Mammary epithelial cell (primary cell): ENCODE measurements at regions not wholly inside any gene's neighbourhood (a gene's known extent, or its start where the extent isn't known, plus 50 kb on each side); places are given as distances from the start of the nearest gene placed in this dataset.
"Not testable (repeated sequence)": the region's sequence is repeated elsewhere in the genome, so short reads cannot be mapped to it uniquely, and the experiment has no call there.

Experiments used
- CTCF ChIP-seq, 2 donors: IDR thresholded peaks in 1 of 2; conservative IDR thresholded peaks in 1 of 2; 2 replicates each; pipeline ENCODE4 v1.5.1; 2011 to 2012; ENCODE audit warnings: inconsistent platforms in 2 of 2, low read length in 2 of 2, mild to moderate bottlenecking in 2 of 2, control low read depth in 1 of 2, low read depth in 1 of 2; ENCODE audit not compliant: insufficient read depth in 1 of 2; ENCODE audit errors: extremely low read depth in 1 of 2
- EZH2 ChIP-seq: IDR thresholded peaks from 2 replicates; pipeline ENCODE4 v1.6.1; 2012; ENCODE audit warnings: low read length, inconsistent platforms, borderline replicate concordance

- not testable (repeated sequence) for TF ChIP-seq CTCF (conservative IDR thresholded peaks at IDR 0.05 in 1 of 2, IDR thresholded peaks at IDR 0.05 in 1 of 2; ENCODE audit: extremely low read depth in 1 of 2, insufficient read depth in 1 of 2, low read depth in 1 of 2, low read length in 2 of 2); EZH2
Observed at GRCh38 chr1:243050613-243051012, 204.5 kb downstream of the CEP170 start.
